HG03469 (cell line): ENCODE measurements at regions not wholly inside any gene's neighbourhood (a gene's known extent, or its start where the extent isn't known, plus 50 kb on each side); places are given as distances from the start of the nearest gene placed in this dataset.

Experiments
- ATAC-seq: cut with Tn5 transposase; IDR thresholded peaks from one replicate; pipeline ENCODE4 v1.9.1; 2021; ENCODE audit warnings: mild to moderate bottlenecking, moderate library complexity, moderate number of reproducible peaks; ENCODE audit not compliant: unreplicated experiment

DNA sequence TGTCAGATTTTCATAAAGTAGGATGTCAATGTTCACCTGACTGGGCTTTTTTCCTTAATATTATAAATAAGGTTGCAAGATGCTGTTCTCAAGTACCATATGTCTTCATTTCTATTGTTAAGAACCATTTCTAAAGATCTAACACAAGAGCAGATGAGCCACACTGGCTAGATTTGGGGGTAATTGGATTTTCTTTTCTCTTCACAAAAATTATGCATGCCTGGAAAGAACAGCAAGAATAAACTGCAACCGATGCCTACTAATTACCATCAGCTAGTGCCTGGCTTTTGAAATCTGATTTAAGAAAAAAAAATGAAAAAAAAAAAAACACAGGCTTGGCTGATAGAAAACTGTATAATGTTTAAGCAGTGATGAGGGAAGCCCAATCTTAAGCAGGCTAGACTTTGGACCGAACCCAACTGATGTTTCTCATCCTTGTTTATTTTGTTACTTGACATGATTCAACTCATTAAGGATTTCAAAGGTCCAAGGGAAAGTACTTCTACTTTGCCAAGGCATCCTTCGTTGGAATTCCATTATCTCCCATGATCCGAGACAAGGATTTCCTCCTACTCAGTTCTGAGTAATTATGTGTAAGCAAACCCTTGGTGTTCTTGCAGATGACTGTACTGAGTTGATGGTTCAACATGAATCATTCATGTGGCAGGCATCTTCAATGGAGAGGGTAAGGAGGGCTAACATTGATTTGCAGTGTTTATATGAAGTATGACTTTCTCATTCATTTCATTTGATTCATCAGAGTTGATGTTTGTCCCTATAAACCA is 300.5 kb downstream of the SPRY2 start:
- no peak for ATAC-seq

DNA sequence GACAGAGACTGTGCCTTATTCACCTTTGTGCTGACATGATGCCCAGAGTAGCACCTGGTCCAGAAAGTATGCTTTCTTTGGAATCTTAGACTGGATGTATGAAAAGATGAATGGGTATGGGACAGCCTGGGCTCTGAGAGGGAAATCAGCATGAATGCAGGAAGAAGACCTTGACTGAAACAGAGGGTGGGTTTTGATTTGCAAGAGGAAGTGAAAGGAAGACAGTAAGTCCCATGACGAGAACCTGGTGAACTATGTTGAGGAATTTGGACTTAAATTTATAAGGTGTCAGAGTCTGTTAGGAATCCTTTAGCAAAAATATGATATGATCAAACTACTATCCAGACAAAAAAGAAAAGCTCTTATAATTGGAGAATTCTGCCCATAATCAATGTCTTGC is 301.9 kb downstream of the SPRY2 start:
- ATAC-seq, result peak; percentile 59

DNA sequence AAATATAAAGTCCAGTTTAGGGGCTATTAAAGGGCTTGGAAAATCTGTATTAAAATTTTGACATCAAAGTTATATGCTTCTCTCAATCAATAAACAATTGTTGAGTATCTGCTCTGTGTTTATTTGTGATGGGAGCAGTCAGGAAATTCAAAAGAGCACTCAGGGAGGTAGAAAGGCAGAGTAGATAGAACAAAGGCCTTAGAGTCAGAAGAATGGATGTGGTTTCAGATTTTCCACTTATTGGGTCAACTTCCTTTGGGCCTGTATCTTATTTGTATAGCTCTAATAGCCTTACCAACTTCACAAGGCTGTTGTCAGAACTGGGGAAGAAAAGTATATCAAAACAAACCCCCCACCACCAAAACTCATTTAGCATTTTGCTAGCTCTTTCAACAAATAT is 302.6 kb downstream of the SPRY2 start:
- no peak for ATAC-seq

DNA sequence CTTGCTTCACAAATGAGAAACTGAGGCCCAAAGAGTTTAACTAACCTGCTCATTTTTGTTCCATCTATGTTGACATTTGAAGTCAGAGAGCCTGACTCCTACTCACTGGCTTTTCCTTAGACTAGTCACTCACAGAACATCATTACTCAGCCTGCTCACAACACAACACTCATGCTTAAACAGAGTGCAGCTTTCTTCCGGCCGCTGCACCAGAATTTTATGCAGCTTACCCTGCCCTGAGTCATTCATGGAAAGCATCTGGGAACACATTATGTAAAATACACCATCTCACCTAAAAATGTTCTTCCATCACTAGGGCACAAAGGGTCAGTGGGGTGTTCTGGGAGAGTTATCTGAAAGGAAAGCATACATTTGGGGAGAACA is 303.4 kb downstream of the SPRY2 start:
- ATAC-seq, result peak; percentile 31

DNA sequence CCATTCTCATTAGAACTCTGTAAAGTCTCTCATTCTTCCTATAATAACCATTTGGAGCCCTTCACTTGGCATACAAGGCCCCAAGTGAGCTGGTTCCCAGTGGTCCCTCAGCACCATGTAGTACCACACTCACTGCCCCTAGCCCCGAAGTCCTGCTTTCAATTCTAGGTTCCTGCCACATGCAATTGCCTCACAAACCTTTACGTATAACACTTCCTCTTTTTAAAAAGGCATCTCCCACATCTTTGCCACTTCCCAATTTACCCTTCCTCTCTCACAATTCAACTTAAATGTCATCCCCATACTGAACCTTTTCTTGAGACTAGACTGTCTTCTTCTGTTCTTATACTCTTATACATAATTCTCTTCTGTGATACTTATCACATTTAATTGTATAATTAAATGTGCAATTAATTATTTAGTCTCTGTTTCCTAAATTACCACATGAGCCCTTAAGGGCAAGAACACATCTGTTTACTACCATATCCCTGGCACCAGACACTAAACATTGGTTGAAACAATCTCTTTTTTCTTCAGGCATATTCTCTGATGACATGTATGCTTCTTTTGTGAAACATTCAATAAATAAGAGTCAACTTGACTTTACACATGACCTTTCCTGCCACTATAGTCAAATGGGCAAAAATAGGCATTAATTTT is 304.0 kb downstream of the SPRY2 start:
- peak; percentile 50 for ATAC-seq

DNA sequence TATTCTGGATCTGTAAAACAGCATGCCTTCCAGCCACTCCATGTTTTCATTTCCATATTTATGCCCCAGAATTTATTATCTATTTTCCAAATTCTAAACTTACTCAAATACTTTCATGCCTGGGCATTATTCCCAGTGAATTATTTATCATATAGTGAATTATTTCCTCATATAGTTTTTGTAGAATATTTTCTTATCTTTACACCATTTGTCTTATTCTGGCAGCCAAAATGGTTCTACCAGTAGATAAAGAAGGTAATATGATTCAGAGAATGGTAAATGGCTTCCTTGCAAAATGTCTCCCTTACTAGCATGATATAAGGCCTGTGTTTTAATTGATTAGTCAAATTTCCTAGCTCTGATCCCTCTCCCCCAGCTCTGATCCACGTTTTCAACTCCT is 305.8 kb downstream of the SPRY2 start:
- no peak for ATAC-seq

DNA sequence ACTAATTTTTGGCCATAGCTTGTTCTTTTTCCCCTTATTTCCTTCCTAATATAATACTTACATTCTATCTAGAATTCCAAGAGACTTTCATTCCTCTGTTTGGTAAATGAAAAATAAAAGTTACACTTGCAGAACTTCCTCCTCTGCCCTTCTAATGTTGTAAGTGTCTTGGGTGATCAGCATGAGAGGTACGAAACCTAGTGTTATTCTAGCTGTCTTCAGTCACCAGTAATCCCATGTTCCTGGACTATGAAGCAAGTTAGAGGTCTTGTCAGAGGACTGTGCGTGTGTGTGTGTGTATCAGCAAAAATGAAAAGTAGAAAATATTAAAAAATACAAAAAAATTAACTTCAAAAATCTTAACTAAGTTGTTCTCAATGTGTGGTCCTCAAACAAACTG is 307.0 kb downstream of the SPRY2 start:
- ATAC-seq, result no peak

DNA sequence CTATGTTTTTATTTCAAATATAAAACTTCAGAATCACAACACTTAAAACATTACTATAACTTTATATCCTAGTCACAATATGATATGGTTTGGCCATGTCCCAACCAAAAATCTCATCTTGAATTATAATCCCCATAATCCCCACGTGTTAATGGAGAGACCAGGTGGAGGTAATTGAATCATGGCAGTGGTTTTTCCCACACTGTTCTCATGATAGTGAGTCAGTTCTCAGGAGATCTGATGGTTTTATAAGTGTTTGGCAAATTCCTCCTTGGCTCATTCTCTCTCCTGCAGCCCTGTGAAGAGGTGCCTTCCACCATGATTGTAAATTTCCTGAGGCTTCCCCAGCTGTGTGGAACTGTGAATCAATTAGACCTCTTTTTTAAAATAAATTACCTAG is 307.6 kb downstream of the SPRY2 start:
- no peak for ATAC-seq

DNA sequence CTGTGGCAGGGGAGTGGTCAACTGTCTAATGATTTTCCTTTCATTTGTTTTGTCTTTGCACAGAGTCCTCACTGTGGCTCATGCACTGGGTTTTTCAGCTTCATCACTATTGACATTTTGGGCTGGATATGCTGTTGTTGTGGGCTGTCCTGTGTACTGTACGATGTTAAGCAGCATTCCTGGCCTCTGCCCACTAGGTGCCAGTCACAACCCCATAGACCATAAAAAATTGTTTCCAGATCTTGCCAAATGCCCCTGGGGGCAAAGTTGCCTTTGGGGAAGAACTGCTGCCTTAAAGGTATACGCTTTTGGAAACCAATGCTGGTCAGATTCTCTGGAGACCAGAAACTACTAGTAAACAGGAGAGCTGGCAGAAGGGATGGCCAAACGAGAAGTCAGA is 310.4 kb downstream of the SPRY2 start:
- ATAC-seq, result peak; percentile 54

DNA sequence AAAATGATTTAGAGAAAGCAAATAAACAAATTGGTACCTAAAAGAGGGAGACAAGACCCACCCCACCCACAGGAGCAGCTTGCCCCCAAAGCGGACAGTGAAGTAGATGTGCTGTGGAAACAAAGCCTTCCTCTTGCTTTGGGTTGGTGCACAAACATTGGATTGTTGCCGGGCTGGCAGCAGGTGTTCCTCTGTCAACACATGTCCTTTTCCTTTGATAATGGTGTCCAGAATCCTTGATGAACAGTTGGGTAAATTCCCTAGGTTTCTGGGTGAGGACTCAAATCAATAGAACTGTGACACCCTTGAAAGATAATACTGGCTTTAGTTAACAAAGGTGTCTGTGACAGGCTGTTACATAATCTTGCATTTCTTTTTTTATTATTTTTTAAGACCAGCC is 311.8 kb downstream of the SPRY2 start:
- ATAC-seq, result no peak

DNA sequence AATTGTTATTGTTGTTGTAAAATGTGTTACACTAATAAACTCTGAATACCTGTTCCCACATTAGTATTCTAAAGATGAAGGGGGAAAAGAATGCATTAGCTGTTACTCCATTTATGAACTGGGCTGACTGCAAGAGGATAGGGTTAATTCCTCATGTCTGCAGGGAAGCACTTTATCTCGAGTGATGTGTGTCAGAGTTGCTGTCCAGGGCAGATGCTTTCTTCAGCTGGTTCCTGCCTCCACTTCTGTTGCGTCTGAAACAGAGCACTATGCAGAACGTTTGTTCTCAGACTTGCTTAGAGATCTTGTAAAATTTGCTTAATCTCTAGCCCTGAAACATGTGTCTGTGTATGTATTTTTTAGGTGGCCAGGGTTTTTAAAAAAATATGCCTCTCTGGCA is 318.8 kb downstream of the SPRY2 start:
- no peak for ATAC-seq

DNA sequence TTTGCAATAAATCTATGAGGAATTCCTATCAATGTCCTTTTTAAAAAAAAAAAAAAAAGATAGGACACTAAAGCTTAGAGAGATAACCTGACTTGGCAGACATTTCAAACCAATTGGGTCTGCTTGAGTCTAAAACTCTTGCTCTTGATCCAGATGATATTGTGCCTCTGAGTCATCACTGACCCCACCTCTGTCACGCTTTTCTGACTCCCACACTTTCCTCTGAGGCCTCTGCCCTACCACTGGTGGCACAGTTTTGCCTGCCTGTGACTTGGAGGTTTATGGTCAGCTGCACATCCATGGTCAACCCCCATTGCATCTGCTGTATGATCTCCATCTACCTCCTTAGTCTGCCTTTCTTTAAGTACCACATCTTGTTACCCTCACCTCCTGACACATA is 328.7 kb downstream of the SPRY2 start:
- ATAC-seq, result peak; percentile 87

DNA sequence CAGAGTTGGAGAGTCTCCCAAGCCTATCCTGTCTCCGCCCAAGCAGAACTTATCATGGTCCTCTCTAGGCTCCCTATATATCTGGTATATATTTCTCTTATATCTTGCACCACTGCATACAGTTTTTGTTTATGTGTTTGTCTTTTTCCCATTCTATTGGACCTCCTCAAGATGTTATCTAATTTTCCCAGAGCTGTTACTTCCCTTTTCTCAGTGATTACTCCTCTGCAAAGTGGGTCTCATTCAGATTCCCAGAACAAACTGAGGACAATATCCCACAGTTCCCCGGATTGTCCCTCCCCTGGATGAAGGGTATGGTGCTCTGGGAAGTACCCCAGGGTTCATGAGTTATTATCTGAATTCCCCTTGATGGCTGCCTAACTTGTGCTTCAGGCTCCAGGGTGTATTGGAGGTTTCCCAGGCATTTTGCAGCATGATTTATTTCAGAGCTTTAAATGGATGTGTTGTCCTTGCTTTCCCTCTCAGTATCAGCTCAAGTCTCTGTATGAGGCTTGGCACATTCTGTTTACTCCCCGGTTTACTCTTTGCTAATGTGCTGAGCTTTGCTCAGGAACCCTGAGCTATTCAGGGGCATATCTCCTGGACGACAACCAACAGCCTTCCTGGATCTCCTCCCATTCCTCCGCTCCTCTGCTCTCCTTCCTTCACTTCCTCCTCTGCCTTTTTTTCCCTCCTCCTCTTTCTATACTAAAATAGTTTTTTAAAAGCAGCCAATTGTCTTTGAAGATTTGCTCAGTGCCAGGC is 329.3 kb downstream of the SPRY2 start:
- no peak for ATAC-seq

DNA sequence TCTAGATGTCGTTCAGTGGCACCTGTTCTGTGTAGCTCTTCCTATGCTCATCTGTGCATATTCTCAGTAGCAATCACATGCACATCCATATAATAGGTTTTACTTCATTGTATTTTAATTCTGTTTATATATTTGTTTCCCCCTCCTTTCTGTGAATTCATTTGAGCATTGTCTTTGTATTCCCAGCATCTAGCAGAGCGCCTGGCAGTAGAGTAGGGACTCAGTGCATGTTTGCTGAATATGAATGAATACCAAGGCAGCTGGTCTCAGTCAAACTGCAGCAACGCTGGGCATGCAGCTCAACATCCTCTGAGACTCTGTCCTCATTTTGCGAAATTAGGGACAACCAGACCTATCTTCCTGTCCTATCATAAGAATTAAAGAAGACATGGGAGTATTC is 330.1 kb downstream of the SPRY2 start:
- no peak for ATAC-seq

DNA sequence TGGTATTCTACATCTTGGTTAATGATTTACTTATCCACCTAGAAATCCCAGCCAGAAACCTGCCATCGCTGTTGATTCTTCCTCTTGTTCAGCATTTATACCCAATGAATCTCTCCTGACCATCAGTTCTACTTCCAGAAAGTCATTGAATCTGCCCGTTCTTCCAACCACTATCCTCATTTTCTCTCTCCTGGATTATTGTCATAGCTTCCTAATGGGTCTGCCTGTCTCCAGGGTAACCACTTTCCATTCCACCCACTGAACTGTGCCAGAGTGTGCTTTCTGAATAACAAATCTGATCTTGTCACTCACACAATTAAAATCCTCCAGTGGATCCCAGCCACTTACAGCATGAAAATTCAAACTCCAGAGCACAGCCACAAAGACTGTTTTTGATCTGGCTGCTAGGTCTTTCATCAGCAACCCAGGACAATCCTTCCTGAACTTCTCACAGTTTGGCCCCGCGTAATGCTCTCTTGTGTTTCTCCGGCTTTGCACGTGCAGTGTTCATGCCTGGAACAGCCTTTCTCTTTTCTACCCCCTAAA is 330.6 kb downstream of the SPRY2 start:
- no peak for ATAC-seq

DNA sequence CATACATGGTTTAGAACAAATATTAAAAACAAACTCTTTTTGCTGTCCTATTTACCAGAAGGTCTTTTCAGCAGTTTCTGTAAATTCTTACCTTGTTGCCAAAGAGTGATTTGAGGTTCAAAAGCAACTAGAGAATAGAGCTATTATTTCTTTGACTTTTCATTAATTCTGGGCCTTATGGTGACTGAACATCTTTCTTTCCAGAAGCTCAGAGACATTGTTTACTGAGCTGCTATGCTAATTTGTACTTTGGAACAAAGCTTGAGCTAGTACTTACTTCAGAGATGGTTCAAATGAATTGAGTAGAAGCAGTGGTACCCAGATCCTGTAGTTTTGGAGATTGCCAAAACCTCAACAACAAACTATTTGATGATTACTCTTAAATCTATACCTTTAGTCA is 331.2 kb downstream of the SPRY2 start:
- ATAC-seq, result no peak

DNA sequence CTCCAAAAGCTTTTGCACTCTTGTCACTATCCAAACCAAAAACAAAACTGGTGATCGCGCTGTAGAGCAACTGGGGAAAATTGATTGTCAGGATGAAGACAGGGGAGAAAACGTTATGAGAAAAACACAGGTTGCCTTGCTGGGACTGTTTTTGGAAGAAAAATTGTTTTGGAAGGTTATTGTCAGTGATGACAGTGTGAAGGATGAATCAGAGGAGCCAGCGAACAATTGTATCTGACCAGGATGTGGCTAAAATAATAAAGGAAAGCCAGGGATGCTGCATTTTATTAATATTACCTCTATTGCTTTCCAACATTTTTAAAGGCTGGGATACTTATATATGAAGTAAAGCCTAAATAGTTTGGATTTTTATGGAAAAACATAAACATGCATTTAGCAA is 334.0 kb downstream of the SPRY2 start:
- ATAC-seq, result no peak

DNA sequence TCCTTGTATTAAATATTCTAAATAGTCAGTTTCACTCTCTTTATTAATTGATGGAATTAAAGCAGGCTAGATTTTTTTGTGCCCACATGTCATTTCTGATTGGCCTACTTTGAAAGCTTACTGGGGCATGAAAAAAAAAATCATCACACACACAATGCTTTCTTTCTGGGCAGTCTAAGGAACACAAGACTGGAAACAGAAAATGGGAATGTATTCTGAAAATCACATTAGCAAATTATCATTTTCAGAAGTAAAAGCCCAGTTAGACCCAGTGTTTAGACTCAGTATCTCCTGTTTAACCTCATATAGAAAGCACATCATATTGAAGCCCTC is 339.4 kb downstream of the SPRY2 start:
- ATAC-seq, result no peak

DNA sequence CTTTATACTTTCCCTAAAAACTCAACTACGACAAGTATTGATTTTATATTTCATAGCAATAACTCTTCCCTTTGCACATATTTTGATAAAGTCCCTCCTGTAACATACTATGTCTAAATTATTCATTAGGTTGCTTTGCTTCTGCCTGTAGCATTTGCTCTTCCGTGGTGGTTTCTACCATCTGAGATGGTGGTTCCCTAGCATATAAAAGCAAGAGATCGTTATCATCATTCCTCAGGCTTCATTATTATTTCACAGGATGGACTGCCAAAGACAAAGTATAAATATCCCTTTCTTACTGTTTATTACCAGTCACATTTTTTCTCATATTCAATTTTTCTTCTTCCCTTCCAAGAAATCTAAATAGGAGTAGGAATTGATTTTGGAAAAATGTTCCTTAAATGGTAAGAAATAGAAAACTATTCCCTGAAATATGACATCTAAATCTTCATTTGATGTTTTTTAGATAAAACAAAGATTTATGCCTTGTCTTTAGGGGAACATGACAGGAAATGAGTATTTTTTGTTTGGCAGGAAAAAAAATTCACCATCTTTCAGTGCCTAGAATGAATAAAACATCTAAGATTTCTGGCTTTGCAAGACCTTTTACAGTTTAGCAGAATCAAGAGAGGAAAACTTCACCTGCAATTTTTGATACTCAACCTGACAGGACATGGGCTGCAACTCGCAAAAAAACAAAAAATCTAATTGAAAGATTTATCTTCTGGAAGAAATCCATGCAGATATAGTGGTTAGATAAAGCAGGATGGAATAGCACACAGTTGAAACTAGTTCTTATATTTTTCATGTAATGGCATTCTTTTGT is 340.0 kb downstream of the SPRY2 start:
- no peak for ATAC-seq

DNA sequence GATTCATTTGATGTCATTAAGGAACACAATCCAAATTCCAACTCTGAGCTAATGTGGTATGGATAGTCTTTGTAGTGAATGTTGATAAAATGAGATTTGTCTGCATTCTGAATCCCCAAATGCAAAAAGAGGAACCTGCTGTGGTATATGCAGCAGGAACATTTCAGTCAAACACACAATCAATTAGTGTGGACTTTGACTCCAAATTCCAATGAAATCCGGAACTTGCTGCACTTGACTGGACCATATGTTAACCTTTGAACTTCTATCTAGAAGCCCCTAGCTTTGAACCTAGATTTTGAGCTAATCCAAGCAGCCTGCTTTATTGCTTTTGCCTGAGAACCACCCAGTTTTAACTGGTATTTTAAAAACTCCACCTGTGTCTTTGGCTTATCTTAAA is 341.3 kb downstream of the SPRY2 start:
- no peak for ATAC-seq

DNA sequence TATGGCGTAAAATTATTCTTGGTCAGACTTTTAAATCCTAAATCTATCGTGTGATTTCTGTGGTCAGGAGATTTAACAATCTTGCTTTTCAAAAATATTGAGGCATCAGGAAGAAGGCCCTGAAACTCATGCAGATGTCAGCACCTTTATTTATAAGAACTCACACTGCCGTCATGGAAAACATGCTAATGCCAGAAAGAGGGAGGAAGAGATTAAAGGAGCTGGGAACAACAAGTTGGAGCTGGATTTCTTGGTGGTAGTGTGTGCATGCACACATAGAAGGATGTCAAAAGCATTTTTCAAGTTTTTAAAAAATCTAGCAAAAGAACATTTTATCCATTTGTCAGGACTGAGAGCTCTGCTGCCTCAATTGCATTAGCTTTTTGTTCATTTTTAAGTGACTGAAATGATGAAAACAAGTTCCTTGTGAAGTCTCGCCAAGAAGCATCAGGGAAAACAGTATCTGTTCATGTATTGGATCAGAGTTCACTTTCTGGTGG is 342.5 kb downstream of the SPRY2 start:
- no peak for ATAC-seq
